Progenitor cell of endocrine pancreas (in vitro differentiated cells): ENCODE measurements at regions not wholly inside any gene's neighbourhood (a gene's known extent, or its start where the extent isn't known, plus 50 kb on each side); places are given as distances from the start of the nearest gene placed in this dataset.

Source experiments
- DNase-seq: peaks from one replicate; pipeline ENCODE4 v3.0.0; 2021; ENCODE audit warnings: low spot score; ENCODE audit not compliant: unreplicated experiment
- H3K27ac Mint-ChIP-seq: 2 replicates; pipeline ENCODE4 v1.8.0; 2021; ENCODE audit warnings: mild to moderate bottlenecking, moderate library complexity, mixed read lengths
- H3K27me3 Mint-ChIP-seq: 2 replicates; pipeline ENCODE4 v1.8.0; 2021; ENCODE audit warnings: mixed read lengths
- H3K36me3 Mint-ChIP-seq: 2 replicates; pipeline ENCODE4 v1.8.0; 2022; ENCODE audit warnings: mixed read lengths; ENCODE audit not compliant: insufficient read depth
- H3K4me1 Mint-ChIP-seq: 2 replicates; pipeline ENCODE4 v1.8.0; 2021; ENCODE audit warnings: low read depth, mixed read lengths
- H3K4me3 Mint-ChIP-seq: 2 replicates; pipeline ENCODE4 v1.8.0; 2021; ENCODE audit warnings: low read depth, mild to moderate bottlenecking, moderate library complexity, mixed read lengths
- H3K9me3 Mint-ChIP-seq: 2 replicates; pipeline ENCODE4 v1.8.0; 2021; ENCODE audit warnings: low read depth, mixed read lengths
- CTCF ChIP-seq: fragments of 200-600 bp; sonication (generic); IDR thresholded peaks from one replicate; pipeline ENCODE4 v1.5.0; 2021; ENCODE audit warnings: antibody characterized with exemption, mild to moderate bottlenecking; ENCODE audit not compliant: unreplicated experiment

DNA sequence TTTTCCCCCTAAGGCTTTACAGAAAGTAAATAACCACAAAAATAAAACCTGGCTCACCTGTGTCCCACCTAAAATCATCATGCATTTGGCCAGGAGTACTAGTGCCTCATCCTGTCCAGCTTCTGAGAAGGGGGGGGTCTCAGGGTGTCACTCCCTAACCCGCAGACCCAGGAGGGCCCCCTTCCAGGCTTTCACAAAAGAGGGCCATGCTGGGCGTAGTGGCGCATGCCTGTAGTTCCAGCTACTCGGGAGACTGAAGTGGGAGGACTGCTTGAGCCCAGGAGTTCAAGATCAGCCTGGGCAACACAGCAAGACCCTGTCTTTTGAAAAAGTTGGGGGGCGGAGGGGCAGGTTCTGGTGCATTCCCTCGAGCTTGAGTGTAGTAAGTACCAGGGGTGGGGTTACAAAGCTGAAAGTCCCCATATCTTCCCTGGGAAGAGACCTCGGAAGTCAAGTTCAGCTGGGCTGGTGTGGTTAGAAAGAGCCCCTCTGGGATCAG is 259.3 kb downstream of the PARN start:
- Mint-ChIP-seq H3K4me3 (no peak overlapping the region), H3K27ac (no peak overlapping the region), H3K36me3 (no peaks in the 10 kb centered on the region), H3K4me1 (no peaks in the 10 kb centered on the region), H3K27me3 (no peaks in the 10 kb centered on the region), H3K9me3 (no peaks in the 10 kb centered on the region)
- no peak for DNase-seq
- TF ChIP-seq CTCF: no peak

GRCh38 chr16:14369734-14370598 is 260.1 kb downstream of the PARN start:
- DNase-seq: no peak
- H3K4me3 Mint-ChIP-seq: no peak overlapping the region
- no peaks in the 10 kb centered on the region for H3K9me3 Mint-ChIP-seq
- no peak overlapping the region for H3K27ac Mint-ChIP-seq
- no peak for TF ChIP-seq CTCF
- no peaks in the 10 kb centered on the region for H3K4me1 Mint-ChIP-seq
- no peaks in the 10 kb centered on the region for H3K27me3 Mint-ChIP-seq
- H3K36me3 Mint-ChIP-seq: no peaks in the 10 kb centered on the region

- Mint-ChIP-seq H3K27me3 (no peaks in the 10 kb centered on the region), H3K9me3 (no peaks in the 10 kb centered on the region), H3K4me3 (no peak overlapping the region), H3K27ac (no peak overlapping the region), H3K4me1 (peaks cover 4% of the 10 kb centered on the region), H3K36me3 (no peaks in the 10 kb centered on the region)
- TF ChIP-seq CTCF: no peak
- DNase-seq: no peak
These were observed 261.7 kb downstream of the PARN start for GRCh38 chr16:14368399-14368798.

DNA sequence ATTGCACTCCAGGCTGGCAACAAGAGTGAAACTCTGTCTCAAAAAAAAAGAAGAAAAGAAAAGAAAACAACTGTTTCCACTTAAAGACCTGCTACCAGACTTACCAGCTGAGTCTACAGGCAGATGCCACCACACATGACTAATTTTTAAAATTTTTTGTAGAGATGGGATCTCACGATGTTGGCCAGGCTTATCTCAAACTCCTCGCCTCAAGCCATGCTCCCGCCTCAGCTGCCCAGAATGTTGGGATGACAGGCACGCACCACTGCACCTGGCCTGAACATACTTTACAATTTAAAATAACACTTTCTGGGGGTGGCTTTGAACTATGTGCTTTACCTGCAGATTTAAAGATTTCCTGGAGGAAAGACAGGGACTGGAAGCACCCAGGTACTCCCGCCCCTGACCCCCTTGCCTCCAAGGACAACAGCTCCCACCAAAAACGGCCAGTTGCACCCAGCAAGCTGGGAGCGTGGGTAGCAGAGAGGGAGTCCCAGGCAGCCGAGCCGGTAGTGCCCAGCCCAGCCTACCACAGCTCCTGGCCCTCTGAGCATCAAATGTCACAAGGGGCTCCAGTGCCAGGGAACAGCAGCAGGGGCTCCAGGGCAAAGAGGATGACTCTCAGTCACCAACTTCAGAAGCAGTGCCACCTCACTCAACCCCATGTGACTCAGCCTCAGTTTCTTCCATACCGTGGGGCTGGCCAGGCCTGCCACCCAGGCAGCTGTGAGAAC is 262.9 kb downstream of the PARN start:
- Mint-ChIP-seq H3K4me3 (no peak overlapping the region), H3K9me3 (no peaks in the 10 kb centered on the region), H3K27me3 (peaks cover 5% of the 10 kb centered on the region), H3K27ac (no peak overlapping the region), H3K4me1 (peaks cover 4% of the 10 kb centered on the region), H3K36me3 (no peaks in the 10 kb centered on the region)
- DNase-seq: no peak
- no peak for TF ChIP-seq CTCF

DNA sequence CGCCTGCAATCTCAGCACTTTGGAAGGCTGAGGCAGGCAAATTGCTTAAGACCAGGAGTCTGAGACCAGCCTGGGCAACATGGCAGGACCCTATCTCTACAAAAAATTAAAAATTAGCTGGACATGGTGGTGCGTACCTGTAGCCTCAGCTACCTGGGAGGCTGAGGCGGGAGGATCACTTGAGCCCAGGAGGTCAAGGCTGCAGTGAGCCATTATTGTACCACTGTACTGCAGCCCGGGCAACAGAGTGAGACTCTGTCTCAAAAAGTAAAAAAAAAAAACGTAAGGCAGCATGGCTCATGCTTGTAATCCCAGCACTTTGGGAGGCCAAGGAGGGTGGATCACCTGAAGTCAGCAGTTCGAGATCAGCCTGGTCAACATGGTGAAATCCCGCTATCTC is 263.6 kb downstream of the PARN start:
- Mint-ChIP-seq H3K9me3 (no peaks in the 10 kb centered on the region), H3K27ac (no peak overlapping the region), H3K27me3 (peaks cover 5% of the 10 kb centered on the region), H3K36me3 (no peaks in the 10 kb centered on the region), H3K4me1 (peaks cover 4% of the 10 kb centered on the region), H3K4me3 (no peak overlapping the region)
- DNase-seq: no peak
- TF ChIP-seq CTCF: no peak
